NCI-H1436 treated with DMSO at 0.1 percent for 48 hours (cell line): ENCODE measurements at regions not wholly inside any gene's neighbourhood (a gene's known extent, or its start where the extent isn't known, plus 50 kb on each side); places are given as distances from the start of the nearest gene placed in this dataset.
A peak's percentile ranks its signal among the peaks of the same experiment; 100 is the strongest.

Source experiments
- DNase-seq: peaks from one replicate; lab custom pipeline; 2025; lab: John Stamatoyannopoulos, UW

DNA sequence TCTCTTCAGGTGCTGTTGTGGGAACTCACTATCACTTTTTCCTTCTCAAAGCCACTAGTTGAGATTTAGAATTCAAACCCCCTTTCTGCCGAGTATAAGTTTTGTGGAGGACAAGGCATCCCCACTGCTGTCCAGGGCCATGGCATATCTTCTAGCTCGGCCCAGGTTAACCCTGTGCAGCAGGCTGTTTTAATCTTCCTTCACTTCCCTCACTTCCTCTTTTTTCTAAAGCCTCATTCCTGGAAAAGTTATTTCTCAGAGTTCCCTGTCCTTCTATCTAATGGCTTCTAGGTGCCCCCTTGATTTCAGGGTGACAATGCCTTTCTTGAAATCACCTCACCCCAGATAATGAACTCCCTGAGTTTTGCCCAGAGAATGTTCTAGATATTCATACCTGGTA lies 222.3 kb downstream of the SNX10 start:
- DNase-seq = no peak

DNA sequence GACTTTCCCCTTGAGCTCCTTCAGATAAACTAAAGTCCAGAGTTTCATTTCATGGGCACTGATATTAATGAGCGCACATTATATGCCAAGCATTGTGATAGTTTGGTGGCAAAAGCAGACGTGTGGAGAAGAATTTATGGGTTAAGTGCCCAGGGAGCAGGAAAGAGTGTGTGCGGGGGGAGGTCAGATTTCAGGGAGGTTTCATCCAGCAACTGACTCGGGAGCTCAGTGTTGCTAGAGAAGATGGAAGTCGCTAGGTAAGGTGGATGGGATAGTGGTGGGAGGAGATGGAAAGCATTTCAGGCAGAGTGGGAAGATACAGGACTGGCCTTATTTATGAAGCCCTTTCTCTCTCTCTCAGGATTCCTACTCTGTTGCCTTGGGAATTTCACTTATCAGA lies 223.0 kb downstream of the SNX10 start:
- no peak for DNase-seq

GRCh38 chr7:26515314-26515842 lies 223.7 kb downstream of the SNX10 start:
- no peak for DNase-seq

DNA sequence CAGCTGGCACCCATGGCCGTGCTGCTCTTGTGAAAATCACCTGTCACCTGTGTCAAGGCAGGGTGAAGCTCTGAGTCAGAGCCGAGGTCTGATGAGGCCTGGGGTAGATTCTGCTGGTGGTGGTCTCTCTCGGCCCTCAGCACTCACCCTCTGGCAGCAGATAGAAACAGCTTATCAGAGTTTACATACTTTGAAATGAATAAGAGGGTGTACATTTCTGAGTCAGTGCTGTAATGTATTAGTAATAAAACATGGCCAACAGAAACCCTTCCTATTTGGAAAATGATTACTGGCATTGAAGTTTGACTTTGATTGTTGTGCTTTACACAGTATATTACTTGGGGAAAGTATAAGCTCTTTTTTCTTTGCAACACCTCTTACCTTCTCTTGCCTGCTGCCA lies 228.8 kb downstream of the SNX10 start:
- DNase-seq = no peak

- no peak for DNase-seq
Measured at GRCh38 chr7:26522633-26523032, 231.0 kb downstream of the SNX10 start.

DNA sequence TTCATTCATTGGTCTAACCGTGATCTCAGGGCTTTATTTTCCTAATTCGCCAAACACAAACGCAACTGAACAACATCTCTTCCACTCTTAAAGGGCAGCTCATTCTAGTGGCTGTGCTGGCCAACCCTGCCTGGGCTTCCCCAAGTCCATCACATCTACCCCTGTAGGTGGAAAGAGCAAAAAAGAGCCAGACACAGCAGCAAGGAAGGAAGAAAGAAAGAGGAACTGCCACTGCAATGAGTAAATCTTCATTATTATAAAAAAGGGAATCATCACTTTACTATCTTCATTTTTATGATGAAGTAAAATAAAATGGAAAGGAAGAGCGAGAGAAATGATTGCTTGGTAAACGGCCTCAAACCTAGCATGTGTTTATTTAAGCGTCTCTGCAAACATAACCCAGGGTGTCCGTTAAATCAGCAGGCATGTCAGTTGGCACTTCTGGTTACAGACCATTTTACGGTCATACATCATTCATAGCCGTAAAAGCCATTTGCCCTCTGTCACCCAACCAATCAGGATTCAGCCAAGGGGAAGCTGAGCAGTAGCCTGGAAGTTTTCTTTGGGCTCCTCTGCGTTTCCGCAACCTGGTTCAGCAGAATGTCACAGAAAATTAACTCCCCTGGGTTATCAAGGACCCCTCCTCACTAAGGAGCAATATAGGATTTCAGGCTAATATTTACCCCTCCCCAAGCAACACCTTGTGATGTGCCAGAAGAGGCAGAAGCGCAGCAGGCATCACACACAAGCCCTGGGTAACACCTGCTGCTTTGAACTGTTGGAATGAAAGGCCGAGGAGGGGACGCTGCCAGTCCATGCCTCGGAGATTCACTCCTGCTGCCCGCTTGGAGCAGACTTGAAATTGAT lies 234.0 kb downstream of the SNX10 start:
- DNase-seq = no peak

DNA sequence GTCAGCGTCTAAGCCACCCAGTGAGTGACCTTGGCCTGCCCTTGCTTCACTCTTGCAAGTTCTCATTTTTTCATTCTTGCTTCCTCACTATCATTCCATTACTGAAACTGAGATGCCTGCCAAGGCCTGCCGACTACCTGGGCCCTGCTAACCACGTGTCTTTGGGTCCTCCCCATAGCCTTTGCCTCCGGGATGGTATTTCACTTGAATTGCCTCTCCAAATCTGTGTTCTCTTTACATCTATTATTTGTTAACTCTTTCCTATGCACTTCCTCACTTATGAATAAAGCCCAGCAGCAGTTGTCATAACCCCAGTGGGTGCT lies 234.6 kb downstream of the SNX10 start:
- no peak for DNase-seq

DNA sequence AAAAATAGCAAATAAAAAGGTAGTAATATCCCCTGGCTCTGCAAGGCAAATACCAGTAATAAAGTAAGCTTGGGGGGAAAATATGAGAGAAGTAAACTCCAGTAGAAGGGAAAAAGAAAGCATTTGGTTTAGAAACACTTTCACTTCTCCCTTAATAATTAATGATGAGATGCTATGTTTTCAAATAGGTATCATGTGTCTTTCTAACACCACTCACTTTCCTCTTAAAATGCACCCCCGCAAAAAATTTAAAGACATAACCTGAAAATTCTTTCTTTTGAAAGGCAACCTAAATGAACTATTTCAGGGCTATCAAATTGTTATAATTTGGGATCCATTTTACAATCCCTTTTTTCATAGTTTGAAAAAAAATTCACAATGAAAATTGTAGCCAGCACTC lies 240.3 kb downstream of the SNX10 start:
- DNase-seq = no peak

- no peak for DNase-seq
Measured at GRCh38 chr7:26532471-26532870, 240.8 kb downstream of the SNX10 start.

DNA sequence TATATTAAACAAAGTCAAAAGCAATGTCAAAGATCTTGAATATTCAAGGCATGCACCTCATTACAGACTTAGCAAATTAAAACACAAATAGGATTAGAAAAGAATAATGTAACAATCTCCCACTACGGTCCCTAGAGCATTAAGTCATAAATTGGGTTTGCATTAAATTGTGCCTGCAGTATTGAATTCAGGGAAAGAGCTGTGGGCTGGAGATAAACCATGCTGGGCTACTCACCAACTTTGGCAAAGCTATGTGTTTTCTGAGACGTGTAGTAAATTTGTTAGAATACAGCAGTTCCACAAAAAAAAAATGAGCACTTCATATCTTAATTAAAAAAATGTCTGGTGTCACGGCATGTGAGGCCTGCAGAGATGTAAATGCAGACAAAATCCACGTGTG lies 241.6 kb downstream of the SNX10 start:
- DNase-seq = no peak

GRCh38 chr7:26534649-26535482 lies 243.2 kb downstream of the SNX10 start:
- DNase-seq = peak; percentile 77

DNA sequence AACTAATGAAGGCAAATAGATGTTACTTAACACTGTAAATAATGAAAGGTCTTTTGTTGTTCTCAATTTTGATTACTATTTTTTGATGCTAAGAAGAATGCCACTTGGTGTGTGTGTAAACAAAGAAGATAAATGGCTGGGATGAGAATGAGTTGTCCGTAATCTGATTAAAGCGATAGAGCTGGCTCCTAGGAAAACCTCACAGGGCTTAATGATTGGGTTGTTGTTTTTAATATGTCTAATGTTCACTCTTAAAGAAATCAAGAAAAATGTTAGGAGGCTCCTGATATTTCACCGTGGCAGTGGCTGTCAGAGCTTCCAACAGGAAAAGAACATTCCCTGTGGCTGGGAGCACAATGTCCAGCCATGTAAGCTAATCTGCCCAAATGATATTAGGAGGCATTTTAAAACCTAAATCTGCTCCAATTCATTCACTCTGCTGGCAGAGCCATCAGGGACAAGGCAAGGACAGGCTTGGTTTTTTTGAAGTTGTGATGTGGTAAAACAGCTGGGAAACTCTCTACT lies 243.9 kb downstream of the SNX10 start:
- DNase-seq = no peak

DNA sequence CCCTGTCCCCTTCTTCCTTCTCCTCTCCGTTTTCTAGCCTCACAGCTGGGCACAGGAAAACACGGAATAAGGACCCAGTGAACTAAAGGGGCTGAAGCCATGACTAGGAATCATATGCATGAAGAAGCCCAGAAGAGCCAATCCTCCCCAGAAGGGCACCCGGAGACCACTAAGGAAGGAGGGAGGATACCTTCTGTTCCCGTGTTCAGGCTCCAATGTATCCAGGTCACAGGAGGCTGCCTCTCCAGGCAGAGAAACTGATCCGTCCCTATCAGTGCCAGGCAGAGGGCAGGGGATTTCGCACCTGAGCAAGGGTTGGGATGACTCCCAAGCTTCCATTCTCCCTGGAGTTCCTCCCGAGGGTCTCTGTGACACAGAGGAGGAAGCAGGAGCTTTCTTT lies 246.6 kb downstream of the SNX10 start:
- no peak for DNase-seq

GRCh38 chr7:26538689-26539088 lies 247.0 kb downstream of the SNX10 start:
- DNase-seq = no peak

DNA sequence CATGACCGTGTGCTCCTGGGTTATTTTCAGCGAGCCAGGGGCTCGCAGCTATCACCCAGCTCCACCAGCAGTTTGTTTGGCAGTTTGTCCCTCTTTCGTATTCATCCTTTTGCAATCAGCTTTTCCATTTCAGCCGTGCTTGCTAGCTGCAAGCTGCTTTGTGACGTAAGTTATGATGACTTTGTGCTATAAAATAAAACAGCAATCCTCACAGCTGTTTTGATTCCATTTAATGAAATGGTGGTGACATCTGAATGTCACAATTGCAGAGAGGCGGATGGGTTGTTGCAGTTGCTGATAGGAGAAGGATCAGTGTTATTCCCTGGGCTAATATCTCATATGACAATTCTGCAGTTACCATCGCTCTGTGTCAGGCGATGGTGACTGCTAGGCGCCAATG lies 251.7 kb downstream of the SNX10 start:
- no peak for DNase-seq

DNA sequence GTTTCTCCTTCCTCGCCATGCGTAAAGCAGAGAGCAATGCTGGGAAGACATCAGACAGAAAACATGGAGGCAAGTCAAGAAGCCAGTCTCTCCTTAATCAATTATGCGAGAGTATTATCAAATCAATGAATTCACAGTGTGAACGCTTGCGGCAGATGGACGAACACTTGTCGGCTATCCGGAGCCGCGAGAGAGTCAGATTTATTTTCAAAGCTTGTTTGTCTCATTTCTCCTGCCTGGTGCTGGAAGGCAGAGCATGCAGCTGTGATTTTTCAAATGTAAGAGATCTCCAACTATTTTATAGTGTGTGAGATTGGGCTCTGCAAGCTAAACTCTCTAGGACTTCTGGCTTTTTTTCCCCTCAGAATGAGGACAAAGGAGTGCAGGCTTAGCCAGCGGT lies 252.3 kb downstream of the SNX10 start:
- DNase-seq = no peak

- no peak for DNase-seq
Measured at GRCh38 chr7:26546508-26547053, 254.9 kb downstream of the SNX10 start.

GRCh38 chr7:26547156-26547555 lies 255.5 kb downstream of the SNX10 start:
- DNase-seq = no peak

- DNase-seq = no peak
Measured at GRCh38 chr7:26549281-26549944, 257.8 kb downstream of the SNX10 start.

DNA sequence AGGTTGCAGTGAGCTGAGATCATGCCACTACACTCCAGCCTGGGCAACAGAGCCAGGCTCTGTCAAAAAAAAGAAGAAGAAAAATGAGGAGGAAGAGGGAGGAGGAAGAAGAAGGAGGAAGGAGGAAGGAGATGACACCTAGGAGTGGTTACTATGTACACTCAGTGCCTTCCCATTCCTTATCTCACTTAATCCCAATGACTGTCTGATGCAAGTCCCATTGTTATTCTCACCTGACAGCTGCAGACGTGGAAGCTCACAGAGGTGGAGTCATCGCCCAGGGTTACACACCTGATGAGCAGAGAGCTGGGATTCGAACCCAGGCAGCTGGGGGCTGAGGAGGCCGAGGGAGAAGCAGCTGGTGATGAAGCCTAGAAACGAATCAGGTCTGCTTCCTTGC lies 258.8 kb downstream of the SNX10 start:
- DNase-seq = no peak

GRCh38 chr7:26551740-26552139 lies 260.1 kb downstream of the SNX10 start:
- DNase-seq = no peak

GRCh38 chr7:26553128-26553527 lies 261.5 kb downstream of the SNX10 start:
- no peak for DNase-seq
